ENCODE measurements at regions not wholly inside any gene's neighbourhood (a gene's known extent, or its start where the extent isn't known, plus 50 kb on each side); places are given as distances from the start of the nearest gene placed in this dataset.

DNA sequence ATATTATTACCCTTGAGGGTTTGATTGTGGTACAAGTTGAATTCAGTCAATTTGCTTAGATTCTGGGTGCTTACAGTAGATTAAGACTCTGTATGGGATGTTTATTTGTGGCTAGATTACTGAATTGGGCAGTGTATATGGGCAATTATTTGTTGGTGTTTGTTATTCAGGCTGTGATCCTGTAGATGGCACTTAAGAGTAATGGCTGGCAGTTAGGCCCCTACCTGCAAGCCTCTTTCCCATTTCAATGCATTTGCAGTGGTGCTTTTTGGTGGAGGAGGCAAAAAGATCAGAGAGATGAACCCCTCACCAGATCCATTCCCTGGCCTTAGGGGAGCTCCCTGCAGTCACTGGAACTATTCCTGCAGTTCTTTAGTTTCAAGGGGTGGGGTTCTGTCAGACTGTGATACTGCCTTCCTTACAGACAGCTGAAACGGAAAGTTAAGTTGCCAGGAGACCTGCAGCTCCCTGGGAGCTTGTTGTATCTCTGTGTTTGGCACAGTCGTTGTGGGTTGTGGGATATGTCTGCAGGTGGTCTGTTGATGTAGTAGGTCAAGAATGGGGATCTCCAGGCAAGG, 199.5 kb downstream of the AASDHPPT start:
- no peak overlapping the region for H3K4ac ChIP-seq (ENCODE audit: low read depth, low read length)
- no peak overlapping the region for H2BK20ac ChIP-seq (ENCODE audit: low read depth, low read length, poor library complexity, severe bottlenecking)
- H3K18ac ChIP-seq (ENCODE audit: insufficient read length, low read depth, low read length), result no peak overlapping the region
- H3K9me3 ChIP-seq (ENCODE audit: control insufficient read depth, low read depth, low read length), result no peaks in the 10 kb centered on the region
- no peak overlapping the region for H2AK5ac ChIP-seq (ENCODE audit: insufficient read length, low read length)
- H2BK120ac ChIP-seq (ENCODE audit: low read depth, low read length, poor library complexity, severe bottlenecking), result no peak overlapping the region
- no peak overlapping the region for H3K4me3 Mint-ChIP-seq
- peaks cover 0 to 4% of the 10 kb centered on the region in 2 experiments; a peak in 1 of 5 replicates for H3K9me3 Mint-ChIP-seq
- H3K27me3 ChIP-seq (ENCODE audit: insufficient read depth, low read length), result no peaks in the 10 kb centered on the region
- H3K36me3 Mint-ChIP-seq (ENCODE audit: insufficient read depth in 1 of 3, low read depth in 3 of 3), result no peaks in the 10 kb centered on the region; a peak in 1 of 7 replicates
- no peaks in the 10 kb centered on the region for H3K79me1 ChIP-seq (ENCODE audit: insufficient read depth, low read depth, low read length, poor library complexity, severe bottlenecking)
- H3K79me2 ChIP-seq (ENCODE audit: insufficient read depth, low read length), result no peaks in the 10 kb centered on the region
- peak; percentile 35 for DNase-seq
- H3K4me1 Mint-ChIP-seq, result peaks cover 22 to 25% of the 10 kb centered on the region in 2 experiments
- H3K23me2 ChIP-seq (ENCODE audit: insufficient read length, low read depth, low read length, poor library complexity, severe bottlenecking), result no peaks in the 10 kb centered on the region
- TF ChIP-seq, protein P1, sequence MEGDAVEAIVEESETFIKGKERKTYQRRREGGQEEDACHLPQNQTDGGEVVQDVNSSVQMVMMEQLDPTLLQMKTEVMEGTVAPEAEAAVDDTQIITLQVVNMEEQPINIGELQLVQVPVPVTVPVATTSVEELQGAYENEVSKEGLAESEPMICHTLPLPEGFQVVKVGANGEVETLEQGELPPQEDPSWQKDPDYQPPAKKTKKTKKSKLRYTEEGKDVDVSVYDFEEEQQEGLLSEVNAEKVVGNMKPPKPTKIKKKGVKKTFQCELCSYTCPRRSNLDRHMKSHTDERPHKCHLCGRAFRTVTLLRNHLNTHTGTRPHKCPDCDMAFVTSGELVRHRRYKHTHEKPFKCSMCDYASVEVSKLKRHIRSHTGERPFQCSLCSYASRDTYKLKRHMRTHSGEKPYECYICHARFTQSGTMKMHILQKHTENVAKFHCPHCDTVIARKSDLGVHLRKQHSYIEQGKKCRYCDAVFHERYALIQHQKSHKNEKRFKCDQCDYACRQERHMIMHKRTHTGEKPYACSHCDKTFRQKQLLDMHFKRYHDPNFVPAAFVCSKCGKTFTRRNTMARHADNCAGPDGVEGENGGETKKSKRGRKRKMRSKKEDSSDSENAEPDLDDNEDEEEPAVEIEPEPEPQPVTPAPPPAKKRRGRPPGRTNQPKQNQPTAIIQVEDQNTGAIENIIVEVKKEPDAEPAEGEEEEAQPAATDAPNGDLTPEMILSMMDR (conservative IDR thresholded peaks at IDR 0.05), result peak; percentile 64
- H4K8ac ChIP-seq (replicated peaks; ENCODE audit: insufficient read length, low read depth, low read length), result no peak overlapping the region
- H4K91ac ChIP-seq (ENCODE audit: insufficient read length, low read depth, low read length), result no peak overlapping the region
- no peak overlapping the region for H3K27ac ChIP-seq (ENCODE audit: insufficient read length, low read depth, low read length)
- no peak overlapping the region for H2AFZ ChIP-seq (ENCODE audit: low read length)
- H3K56ac ChIP-seq (ENCODE audit: insufficient read length, low read depth, low read length), result no peak overlapping the region
- H3K4me2 ChIP-seq (ENCODE audit: insufficient read depth, insufficient read length, low read length), result no peak overlapping the region
- no peaks in the 10 kb centered on the region for H4K20me1 ChIP-seq (ENCODE audit: control insufficient read depth, insufficient read depth, insufficient read length)
- no CpG with 5 or more reads among the region's 2 CpGs for WGBS (ENCODE audit: extremely low coverage, insufficient read length, low lambda C conversion rate)
- H3K9ac ChIP-seq (ENCODE audit: extremely low read depth, insufficient read length, low read length), result no peak overlapping the region
- no peaks in the 10 kb centered on the region for H3K27me3 Mint-ChIP-seq (ENCODE audit: low read depth)
- no peak overlapping the region for H4K5ac ChIP-seq (ENCODE audit: insufficient read length, low read depth, low read length)
- H3T11ph ChIP-seq (ENCODE audit: low read length), result no peak overlapping the region
- no peaks in the 10 kb centered on the region for H3K4me1 ChIP-seq (ENCODE audit: insufficient read depth, low read length)
- H2BK15ac ChIP-seq (ENCODE audit: low read depth, low read length), result no peak overlapping the region
- no peak overlapping the region for H3K23ac ChIP-seq (ENCODE audit: insufficient read length, low read depth, low read length)
- peak overlapping the region in 2 of 3 experiments; percentile 27 to 51; a peak in 2 of 7 replicates for H3K27ac Mint-ChIP-seq
- no peak overlapping the region for H3K14ac ChIP-seq (ENCODE audit: insufficient read depth, low read length)
- H2BK12ac ChIP-seq (ENCODE audit: insufficient read length, low read depth, low read length), result no peak overlapping the region
- no peak overlapping the region for H2BK5ac ChIP-seq (ENCODE audit: insufficient read length, low read length)

Measured in H9 (cell line).